HG03460 (cell line): ENCODE measurements at regions not wholly inside any gene's neighbourhood (a gene's known extent, or its start where the extent isn't known, plus 50 kb on each side); places are given as distances from the start of the nearest gene placed in this dataset.
"Not testable (repeated sequence)": the region's sequence is repeated elsewhere in the genome, so short reads cannot be mapped to it uniquely, and the experiment has no call there.

Experiments used
- ATAC-seq: cut with Tn5 transposase; IDR thresholded peaks from one replicate; pipeline ENCODE4 v1.9.1; 2021; ENCODE audit not compliant: unreplicated experiment

DNA sequence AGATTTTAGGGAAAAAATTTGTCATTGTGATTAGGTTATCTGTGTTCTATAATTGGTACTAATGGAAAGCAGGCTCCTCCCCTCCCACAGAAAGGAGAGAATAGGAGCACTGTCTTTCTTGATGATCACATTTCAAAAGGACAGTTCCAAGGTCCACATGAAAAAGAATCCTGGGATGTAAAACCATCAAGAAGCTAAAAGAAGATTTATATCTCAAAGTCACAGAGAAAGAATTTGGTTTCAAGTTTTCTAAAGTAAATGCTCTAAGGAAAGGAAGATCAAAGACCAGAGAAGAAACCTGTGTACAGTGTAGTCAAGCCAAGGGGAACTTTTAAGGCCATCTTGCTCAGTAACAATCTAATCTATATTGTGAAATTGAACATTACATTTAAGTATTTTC lies 652.7 kb upstream of the HS3ST5 start:
- no peak for ATAC-seq

DNA sequence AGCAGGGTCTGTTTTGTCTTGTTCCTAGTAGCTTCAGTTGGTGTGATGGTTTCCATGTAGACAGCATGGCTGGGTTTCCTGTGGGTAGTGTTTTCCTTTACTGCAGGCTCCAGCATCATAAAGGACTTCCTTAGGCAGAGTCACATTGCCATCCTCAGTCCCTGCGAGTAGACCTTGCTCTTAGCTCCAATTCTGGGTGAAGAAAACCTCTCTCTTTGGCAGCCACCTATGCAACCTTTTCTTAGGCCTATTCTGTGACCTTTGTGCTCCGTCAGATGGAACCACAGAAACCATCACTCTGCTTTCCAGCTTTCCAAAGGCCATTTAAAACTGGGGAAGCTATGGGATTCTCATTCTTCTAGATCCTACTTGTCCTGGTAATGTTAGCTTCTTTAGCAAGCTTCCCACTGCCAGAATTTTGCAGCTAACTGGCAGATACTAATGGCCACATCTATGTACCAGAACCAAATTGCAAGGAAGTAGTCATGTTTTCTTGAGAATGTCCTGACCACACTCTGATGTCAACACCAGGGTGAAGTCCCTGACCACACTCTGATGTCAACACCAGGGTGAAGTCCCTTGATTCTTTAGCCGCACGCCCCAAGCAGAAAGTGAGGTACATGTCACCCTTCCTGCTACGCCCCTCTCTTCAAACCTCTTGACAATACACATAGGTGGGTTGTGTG lies 646.6 kb upstream of the HS3ST5 start:
- peak; percentile 97 for ATAC-seq

DNA sequence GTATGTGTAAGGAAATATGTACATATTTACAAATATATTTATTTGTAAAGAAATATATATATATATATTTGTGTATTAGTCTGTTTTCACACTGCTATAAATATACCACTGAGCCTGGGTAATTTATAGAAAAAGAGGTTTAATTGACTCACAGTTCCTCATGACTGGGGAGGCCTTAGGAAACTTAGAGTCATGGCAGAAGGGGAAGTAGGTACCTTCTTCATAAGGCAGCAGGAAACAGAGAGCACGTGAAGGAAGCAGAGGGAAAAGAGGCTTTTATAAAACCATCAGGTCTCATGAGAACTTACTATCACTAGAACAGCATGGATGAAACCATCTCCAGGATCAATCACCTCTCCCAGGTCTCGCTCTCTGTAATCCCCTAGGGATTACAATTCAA lies 644.5 kb upstream of the HS3ST5 start:
- no peak for ATAC-seq

DNA sequence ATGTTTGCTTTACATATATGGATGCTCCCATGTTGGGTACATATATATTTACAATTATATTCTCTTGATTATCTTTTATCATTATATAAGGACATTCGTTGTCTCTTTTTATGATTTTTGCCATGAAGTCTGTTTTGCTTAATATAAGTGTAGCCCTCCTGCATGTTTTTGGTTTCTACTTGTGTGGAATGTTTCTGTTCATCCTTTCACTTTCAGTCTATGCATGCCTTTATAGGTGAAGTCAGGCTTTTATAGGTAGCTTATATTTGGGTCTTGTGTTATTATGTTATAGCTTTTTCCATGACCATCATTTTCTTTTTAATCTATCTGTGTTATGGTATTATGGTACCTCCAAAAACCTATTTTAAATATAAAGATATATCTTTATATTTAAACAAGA lies 612.5 kb upstream of the HS3ST5 start:
- ATAC-seq, result no peak

DNA sequence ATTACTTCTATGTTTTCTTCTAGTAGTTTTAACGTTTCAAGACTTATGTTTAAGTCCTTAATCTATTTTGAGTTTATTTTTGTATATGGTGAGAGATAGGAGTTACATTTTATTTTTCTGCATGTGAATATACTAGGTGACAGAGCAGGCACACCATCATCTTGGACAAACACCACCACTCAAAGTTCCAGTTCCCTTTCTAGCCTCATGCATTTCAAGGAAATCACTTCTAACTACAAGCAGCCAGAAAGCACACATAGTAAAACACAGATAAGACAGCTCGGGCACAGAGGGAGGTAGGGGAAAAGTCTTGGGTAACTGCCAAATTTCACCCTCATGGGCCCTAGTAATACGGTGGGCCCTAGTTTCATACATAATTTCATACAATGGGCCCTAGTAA lies 609.4 kb upstream of the HS3ST5 start:
- ATAC-seq, result no peak

DNA sequence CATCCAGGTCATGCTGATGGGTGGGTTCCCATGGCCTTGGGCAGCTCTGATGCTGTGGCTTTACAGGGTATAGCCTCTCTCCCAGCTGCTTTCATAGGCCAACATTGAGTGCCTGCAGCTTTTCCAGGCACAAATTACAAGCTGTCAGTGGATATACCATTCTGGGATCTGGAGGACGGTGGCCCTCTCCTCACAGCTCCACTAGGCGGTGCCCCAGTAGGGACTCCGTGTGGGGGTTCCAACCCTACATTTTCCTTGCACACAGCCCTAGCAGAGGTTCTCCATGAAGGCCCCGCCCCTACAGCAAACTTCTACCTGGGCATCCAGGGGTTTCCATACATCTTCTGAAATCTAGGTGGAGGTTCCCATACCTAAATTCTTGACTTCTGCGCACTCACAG lies 602.6 kb upstream of the HS3ST5 start:
- no peak for ATAC-seq

DNA sequence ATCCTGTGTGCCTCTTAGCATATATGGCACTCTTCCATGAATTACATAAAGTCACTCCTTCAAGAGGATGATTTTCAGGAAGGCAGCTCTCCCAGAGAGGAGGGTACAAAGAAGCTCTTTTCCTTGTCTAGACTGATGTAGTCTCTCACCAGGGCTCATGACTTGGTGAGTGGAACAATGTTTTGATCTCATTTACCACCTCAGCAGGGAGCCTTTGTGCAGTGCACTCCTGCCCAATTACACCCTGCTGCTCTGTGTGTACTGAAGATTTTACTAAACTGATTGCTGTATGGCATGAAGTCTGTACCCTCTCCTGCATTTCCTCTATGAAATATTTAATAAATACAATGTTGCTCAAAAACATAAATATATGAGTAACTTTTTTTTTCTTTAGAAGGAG lies 598.3 kb upstream of the HS3ST5 start:
- no peak for ATAC-seq

DNA sequence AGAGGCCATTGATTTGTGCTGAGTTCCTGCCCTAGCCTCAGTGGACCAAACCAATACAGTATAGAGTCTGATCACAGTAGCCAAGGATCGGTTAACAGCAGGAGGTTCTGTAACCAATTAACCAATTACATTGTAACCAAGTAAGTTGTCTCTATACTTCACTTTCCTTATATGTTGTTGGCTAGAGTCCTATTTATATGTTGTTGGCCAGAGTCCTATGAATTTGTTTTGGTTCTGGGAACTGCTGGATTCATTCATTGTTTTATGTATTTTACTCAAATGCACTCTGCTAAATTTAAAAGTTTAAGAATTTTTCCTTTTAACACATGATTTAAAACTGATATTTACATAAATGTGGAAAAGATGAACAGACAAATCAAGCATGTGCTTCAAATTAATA lies 597.4 kb upstream of the HS3ST5 start:
- ATAC-seq, result no peak

DNA sequence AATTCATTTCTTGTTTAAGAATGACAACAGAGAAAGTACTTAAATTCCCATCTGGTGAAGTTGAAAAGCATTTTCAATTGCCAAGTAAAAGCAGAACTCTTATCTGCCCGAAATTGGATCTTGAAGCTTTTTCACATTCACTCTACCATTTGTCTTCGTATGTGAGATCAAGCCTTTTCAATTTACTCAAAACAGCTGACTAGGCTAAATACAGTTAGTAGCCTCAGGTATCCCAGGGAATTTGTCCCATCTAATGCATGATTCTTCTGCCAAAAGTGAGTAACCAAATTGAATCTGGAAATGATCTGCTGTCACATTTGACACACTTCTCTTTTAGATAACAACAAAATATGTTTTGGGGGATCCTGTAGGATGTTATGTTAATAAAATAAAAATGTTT lies 596.8 kb upstream of the HS3ST5 start:
- no peak for ATAC-seq

DNA sequence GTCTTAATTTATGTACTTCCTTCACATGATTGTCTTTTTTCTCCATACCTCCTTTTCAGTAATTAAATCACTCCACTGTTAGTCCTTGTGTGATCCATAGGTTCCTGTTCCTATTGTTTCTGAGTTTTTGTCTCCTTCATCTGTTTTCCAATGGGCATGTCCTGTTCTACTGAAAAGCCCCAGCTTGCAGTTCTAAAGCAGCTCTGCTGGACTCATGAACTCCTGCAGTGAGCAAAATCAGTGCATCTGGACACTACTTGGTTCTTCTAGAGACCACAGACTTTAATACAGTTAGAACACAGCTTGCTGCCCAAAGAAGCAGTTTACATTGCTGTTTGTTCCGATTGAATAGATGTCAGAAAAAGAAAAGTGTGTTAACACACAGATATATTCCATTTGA lies 593.3 kb upstream of the HS3ST5 start:
- no peak for ATAC-seq

DNA sequence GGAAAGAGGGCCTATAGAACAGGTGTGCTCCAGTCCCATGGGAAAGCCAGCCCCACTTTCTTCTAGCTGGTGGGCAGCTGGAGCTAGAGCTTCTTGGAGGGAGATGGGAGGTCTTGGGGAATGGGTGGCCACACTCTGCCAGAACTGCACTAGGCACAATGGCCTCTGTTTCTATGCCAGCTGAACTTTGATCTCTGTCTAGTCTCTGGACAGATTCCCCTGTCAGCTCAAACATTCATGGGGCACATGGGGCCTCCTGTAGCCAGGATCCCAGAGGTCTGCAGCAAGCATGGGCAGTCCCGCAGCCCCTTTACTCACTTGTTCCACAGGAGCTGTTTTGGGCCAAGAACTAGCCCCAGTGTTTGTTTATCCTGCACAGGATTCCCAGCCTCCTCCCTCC lies 591.3 kb upstream of the HS3ST5 start:
- ATAC-seq, result no peak

DNA sequence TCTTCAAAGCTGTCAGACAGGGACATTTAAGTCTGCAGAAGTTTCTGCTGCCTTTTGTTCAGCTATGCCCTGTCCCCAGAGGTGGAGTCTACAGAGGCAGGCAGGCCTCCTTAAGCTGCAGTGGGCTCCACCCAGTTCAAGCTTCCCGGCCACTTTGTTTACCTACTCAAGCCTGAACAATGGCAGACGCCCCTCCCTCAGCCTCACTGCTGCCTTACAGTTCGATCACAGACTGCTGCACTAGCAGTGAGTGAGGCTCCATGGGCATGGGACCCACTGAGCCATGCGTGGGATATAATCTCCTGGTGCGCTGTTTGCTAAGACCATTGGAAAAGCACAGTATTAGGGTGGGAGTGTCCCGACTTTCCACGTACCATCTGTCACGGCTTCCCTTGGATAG lies 585.9 kb upstream of the HS3ST5 start:
- ATAC-seq, result not testable (repeated sequence)

DNA sequence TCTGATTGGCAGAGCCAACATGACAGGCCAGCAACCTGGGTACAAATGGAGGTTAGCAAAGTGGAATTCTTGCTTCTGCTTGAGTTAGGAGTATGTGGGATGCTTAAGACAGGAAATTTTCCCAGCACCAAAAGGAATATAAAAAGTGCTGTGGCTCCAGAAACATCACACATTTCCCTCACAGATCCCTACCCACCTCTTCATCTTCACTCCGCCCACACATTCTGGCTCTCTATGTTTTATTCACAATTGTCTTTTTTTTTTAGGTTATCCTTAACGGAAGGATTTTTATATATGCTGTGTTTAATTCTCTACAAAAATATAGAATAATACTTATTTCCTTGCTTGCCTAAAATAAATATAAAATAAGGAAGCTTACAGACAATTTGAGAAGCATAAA lies 563.3 kb upstream of the HS3ST5 start:
- ATAC-seq, result no peak

DNA sequence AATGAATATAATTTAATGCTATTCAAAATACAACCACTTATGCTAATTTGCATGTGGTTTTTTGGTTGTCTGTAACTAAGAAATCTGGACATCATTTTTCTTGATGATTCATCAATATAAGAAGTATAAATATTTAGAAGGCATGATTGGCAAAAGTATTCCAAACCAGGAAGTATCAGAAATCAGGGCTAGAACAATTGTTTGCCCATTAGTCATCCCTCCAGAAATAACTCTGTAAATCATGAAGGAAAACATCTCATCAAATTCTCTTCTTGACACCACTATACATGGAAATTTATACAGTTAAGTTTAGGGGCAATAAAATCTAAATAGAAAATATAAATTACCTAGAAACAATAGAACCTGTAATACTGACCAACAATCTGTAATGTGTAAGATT lies 554.7 kb upstream of the HS3ST5 start:
- no peak for ATAC-seq

DNA sequence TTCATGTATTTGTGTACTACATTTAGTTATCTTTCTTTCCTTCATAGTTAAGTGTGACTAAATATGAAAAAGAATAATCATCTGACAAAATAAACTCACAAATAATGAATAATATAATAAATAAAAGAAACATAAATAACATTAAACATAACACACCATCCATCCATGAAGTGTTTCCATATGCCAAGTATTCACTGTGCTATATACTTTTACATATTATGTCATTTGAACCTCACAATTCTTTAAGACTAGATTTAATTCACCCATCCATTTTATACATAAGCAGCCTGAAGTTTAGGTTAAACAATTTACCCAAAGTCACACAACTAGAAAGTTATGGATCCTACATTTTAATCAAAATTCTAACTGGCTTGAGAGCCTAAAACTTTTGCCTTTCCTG lies 549.4 kb upstream of the HS3ST5 start:
- no peak for ATAC-seq

DNA sequence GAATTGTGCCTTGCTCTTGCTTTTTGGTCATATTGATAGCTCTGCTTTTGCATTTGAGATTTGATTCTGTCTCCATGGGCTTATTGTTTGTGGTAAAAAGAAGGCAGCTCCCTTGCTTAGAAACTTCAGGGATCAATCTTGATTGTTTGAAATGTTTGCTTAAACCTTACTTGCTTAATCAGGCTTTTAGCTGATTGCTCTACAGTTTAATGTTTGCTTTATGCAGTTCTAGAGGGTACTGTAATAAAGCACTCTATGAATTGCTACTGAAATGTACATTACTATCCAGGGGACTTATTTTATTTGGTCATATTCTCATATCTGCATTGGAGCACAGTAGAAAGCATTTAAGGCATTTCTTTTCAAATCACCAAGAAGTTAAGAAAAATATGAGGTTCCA lies 545.4 kb upstream of the HS3ST5 start:
- ATAC-seq, result no peak

DNA sequence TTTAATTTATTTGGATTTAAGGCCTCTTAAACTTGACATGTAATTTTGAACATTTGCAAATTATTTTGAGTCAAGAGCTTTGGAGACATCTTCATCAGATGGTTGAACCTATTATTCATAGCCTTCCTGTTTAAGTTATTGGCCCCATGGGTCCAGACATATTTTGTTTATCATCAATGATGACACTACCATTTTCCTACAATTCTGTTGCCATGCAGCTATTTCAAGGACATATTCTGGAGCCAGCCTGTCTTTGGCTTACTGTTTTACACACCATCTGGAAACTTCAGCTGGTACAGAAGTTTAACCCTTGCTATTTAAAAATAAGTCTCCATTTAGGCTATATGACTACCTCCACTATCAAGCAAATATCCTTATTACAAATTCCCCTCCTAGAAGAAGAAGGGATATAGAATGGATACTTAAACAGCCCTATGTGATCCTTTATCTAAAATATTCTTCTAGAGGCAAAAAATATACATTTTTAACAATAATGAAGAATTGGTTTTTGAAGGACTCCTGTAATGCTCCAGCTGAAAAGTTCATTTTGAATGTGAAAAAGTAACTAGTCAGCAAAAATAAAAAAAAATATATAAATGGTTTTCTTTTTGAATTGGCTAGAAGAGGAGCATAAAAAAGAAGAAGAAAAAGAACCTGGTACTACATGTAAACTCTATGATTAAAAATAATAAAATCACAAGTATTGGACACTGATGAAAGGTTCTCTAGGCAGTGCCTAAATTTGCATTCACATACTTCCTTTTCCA lies 544.0 kb upstream of the HS3ST5 start:
- no peak for ATAC-seq

DNA sequence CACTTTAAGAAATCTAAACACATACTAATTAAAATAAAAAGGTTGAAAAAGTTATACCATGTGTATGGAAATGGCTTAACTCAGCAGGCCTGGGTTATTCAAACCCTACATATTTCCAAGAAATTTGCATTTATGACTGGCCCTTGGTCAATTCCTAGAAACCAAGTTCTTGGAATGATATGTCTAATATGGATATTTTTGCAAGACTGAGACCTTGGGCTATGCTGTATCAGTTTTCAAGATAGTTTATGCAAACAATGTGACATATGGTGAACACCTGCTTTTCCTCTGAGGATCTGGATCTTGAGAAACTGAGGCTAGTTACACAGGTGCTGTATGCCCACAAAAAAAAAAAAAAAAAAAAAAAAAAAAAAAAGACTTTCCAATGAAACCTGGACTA lies 536.9 kb upstream of the HS3ST5 start:
- no peak for ATAC-seq

DNA sequence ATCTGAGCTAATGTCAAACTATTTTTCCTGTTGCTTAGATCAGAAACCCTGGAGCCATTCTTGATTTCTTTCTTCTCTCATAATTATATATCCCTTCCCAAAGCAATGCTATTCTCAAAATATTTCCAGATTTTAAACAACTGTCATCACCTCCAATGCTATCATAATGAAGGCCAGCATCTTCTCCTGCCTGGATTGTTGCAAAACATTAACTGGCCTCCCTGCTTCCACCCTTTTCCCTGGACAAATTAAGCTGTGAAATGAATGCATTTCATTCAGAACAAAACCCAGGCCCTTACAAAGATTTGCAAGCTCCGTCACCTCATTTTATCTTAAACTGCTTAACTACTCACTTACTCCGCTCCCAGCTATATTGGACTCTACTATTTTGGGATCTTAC lies 535.3 kb upstream of the HS3ST5 start:
- no peak for ATAC-seq

DNA sequence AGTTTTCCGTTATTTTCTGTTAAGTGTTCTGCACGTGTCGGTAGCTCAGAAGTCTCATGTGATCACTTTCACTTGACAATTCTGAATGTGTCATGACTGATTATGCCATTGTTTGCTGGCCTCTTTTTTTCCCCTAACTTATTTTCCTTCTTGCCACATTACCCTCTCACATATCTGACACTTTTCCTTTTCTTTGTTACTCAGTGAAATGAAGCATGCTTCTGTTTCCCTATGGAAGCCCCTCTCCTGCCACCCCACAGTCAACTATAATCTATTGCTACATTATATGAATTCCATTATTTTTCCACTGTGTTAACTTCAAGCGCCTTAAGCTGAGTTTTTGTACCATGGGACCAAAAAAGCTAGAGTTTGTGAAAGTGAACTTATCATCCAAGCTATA lies 531.6 kb upstream of the HS3ST5 start:
- ATAC-seq, result no peak

DNA sequence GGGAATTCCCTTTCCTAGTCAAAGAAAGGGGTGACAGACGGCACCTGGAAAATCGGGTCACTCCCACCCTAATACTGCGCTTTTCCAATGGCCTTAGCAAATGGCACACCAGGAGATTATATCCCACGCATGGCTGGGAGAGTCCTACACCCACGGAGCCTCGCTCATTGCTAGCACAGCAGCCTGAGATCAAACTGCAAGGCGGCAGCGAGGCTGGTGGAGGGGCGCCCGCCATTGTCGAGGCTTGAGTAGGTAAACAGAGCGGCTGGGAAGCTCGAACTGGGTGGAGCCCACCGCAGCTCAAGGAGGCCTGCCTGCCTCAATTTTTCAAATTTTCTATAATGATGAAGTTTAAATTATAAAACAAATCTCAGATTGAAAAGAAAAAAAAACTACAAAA lies 522.7 kb upstream of the HS3ST5 start:
- not testable (repeated sequence) for ATAC-seq

DNA sequence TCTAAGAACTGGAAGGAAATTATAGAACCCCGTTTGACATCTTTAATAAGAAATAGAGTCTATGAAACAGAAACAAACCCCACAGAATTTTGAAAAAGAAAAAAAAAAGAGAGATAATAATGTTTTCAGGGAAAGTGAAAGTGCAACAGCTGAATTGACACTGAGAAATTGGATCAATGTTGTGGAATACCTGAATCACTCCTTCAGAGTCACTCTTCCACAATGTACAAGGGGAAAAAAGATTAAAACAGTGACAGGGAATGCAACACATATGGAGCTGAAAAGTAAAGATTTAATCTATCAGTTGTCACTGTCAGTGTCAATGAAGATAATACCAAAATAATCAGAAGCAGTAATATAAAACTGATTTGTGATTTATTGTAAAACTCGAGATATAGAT lies 520.8 kb upstream of the HS3ST5 start:
- no peak for ATAC-seq

DNA sequence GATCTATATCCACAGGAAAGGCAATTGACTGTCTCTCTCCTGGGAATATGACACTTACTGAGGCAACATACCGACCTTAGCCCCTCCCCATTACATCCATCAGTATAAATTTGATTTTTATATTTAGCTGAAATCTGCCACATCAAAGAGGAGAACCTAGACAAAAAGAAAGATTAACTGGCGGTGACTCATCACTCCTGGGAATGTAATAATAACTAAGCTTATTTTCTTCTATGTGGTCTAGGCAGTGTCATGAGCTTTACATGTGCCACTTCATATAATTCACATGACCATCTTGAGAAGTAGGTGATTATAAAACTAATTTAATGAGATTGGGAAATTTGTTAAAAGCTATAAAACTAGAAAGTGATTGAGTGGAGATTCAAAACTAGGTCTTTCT lies 520.0 kb upstream of the HS3ST5 start:
- ATAC-seq, result no peak
